ENCODE measurements at regions not wholly inside any gene's neighbourhood (a gene's known extent, or its start where the extent isn't known, plus 50 kb on each side); places are given as distances from the start of the nearest gene placed in this dataset.

- no peak for DNase-seq
- TF ChIP-seq CTCF (IDR thresholded peaks at IDR 0.05; ENCODE audit: control extremely low read depth, extremely low read depth), result no peak
- no peaks in the 10 kb centered on the region for H3K27me3 ChIP-seq (ENCODE audit: control insufficient read depth in 3 of 3, insufficient read depth in 3 of 3, low read length in 2 of 3)
- H3K4me3 ChIP-seq, result no peak overlapping the region
- H3K9me3 ChIP-seq (ENCODE audit: control insufficient read depth in 4 of 4, insufficient read depth in 3 of 4, low read length in 3 of 4), result peaks cover 0 to 4% (median 0%) of the 10 kb centered on the region in 4 donors
- ATAC-seq (ENCODE audit: insufficient read depth, low FRiP score), result no peak
- WGBS, 2 donors, result 57 to 75% methylated on average over 5 of the region's 5 CpGs
- H3K9ac ChIP-seq (ENCODE audit: insufficient read depth in 1 of 2, low read length in 2 of 2), result no peak overlapping the region
- H3K4me1 ChIP-seq (ENCODE audit: control insufficient read depth in 5 of 5, insufficient read depth in 5 of 5, low read length in 5 of 5), result no peaks in the 10 kb centered on the region
- no peaks in the 10 kb centered on the region for H3K36me3 ChIP-seq (ENCODE audit: control insufficient read depth in 4 of 4, insufficient read depth in 4 of 4, low read length in 4 of 4)
- H3K27ac ChIP-seq (ENCODE audit: low read depth in 1 of 2, low read length in 1 of 2), result no peak overlapping the region
Observed at GRCh38 chr3:36060950-36061349, 319.4 kb upstream of the STAC start.

GRCh38 chr3:36063992-36064391 lies 316.3 kb upstream of the STAC start:
- 82 to 89% methylated on average over 2 of the region's 2 CpGs for WGBS, 2 donors
- Histone ChIP-seq H3K36me3 (ENCODE audit: control insufficient read depth in 4 of 4, insufficient read depth in 4 of 4, low read length in 4 of 4) (no peaks in the 10 kb centered on the region), H3K9me3 (ENCODE audit: control insufficient read depth in 4 of 4, insufficient read depth in 3 of 4, low read length in 3 of 4) (peaks cover 0 to 3% (median 0%) of the 10 kb centered on the region in 4 donors), H3K9ac (ENCODE audit: insufficient read depth in 1 of 2, low read length in 2 of 2) (no peak overlapping the region), H3K4me1 (ENCODE audit: control insufficient read depth in 5 of 5, insufficient read depth in 5 of 5, low read length in 5 of 5) (no peaks in the 10 kb centered on the region), H3K4me3 (no peak overlapping the region), H3K27me3 (ENCODE audit: control insufficient read depth in 3 of 3, insufficient read depth in 3 of 3, low read length in 2 of 3) (no peaks in the 10 kb centered on the region), H3K27ac (ENCODE audit: low read depth in 1 of 2, low read length in 1 of 2) (no peak overlapping the region)
- DNase-seq (no peak), ATAC-seq (ENCODE audit: insufficient read depth, low FRiP score) (no peak)
- no peak for TF ChIP-seq CTCF (IDR thresholded peaks at IDR 0.05; ENCODE audit: control extremely low read depth, extremely low read depth)

GRCh38 chr3:36065321-36065720 lies 315.0 kb upstream of the STAC start:
- H3K27me3 ChIP-seq (ENCODE audit: control insufficient read depth in 3 of 3, insufficient read depth in 3 of 3, low read length in 2 of 3), result no peaks in the 10 kb centered on the region
- TF ChIP-seq CTCF (IDR thresholded peaks at IDR 0.05; ENCODE audit: control extremely low read depth, extremely low read depth), result no peak
- no peaks in the 10 kb centered on the region for H3K9me3 ChIP-seq (ENCODE audit: control insufficient read depth in 4 of 4, insufficient read depth in 3 of 4, low read length in 3 of 4)
- H3K4me1 ChIP-seq (ENCODE audit: control insufficient read depth in 5 of 5, insufficient read depth in 5 of 5, low read length in 5 of 5), result no peaks in the 10 kb centered on the region
- H3K27ac ChIP-seq (ENCODE audit: low read depth in 1 of 2, low read length in 1 of 2), result no peak overlapping the region
- H3K9ac ChIP-seq (ENCODE audit: insufficient read depth in 1 of 2, low read length in 2 of 2), result no peak overlapping the region
- H3K4me3 ChIP-seq, result no peak overlapping the region
- H3K36me3 ChIP-seq (ENCODE audit: control insufficient read depth in 4 of 4, insufficient read depth in 4 of 4, low read length in 4 of 4), result no peaks in the 10 kb centered on the region
- 68 to 73% methylated on average over 2 of the region's 2 CpGs for WGBS, 2 donors
- ATAC-seq (ENCODE audit: insufficient read depth, low FRiP score) (no peak), DNase-seq (no peak)

GRCh38 chr3:36075491-36075890 lies 304.8 kb upstream of the STAC start:
- H3K27ac ChIP-seq (ENCODE audit: low read depth in 1 of 2, low read length in 1 of 2), result no peak overlapping the region
- H3K4me3 ChIP-seq, result no peak overlapping the region
- DNase-seq, result no peak
- no peaks in the 10 kb centered on the region for H3K27me3 ChIP-seq (ENCODE audit: control insufficient read depth in 3 of 3, insufficient read depth in 3 of 3, low read length in 2 of 3)
- H3K9me3 ChIP-seq (ENCODE audit: control insufficient read depth in 4 of 4, insufficient read depth in 3 of 4, low read length in 3 of 4), result peaks cover 0 to 3% (median 0%) of the 10 kb centered on the region in 4 donors
- H3K9ac ChIP-seq (ENCODE audit: insufficient read depth in 1 of 2, low read length in 2 of 2), result no peak overlapping the region
- no peaks in the 10 kb centered on the region for H3K4me1 ChIP-seq (ENCODE audit: control insufficient read depth in 5 of 5, insufficient read depth in 5 of 5, low read length in 5 of 5)
- ATAC-seq (ENCODE audit: insufficient read depth, low FRiP score), result no peak
- H3K36me3 ChIP-seq (ENCODE audit: control insufficient read depth in 4 of 4, insufficient read depth in 4 of 4, low read length in 4 of 4), result no peaks in the 10 kb centered on the region
- WGBS, 2 donors, result 88 to 93% methylated on average over 3 of the region's 3 CpGs
- TF ChIP-seq CTCF (IDR thresholded peaks at IDR 0.05; ENCODE audit: control extremely low read depth, extremely low read depth), result no peak

All from lung (tissue), 11 donors.